PC-3 (cell line): ENCODE measurements at regions not wholly inside any gene's neighbourhood (a gene's known extent, or its start where the extent isn't known, plus 50 kb on each side); places are given as distances from the start of the nearest gene placed in this dataset.

Experiments used
- ATAC-seq: fragments of 200-7000 bp; cut with Tn5 transposase; 2 replicates; pipeline ENCODE4 v1.9.1; 2020; ENCODE audit warnings: mild to moderate bottlenecking, moderate library complexity
- BruUV-seq: library from RNA; stranded (reverse); fragments of 400-500 nt; replicated peaks from 2 replicates; lab custom pipeline; 2021; lab: Mats Ljungman, UMichigan
- CTCF ChIA-PET: fragments of 300-600 bp; sonication (Branson Sonifier 250); formaldehyde crosslinking; loops from one replicate; lab custom pipeline; 2022; ENCODE audit warnings: antibody characterized with exemption; lab: Charles Lee
- POLR2A ChIA-PET: fragments of 300-600 bp; sonication (Branson Sonifier 250); formaldehyde crosslinking; loops from one replicate; lab custom pipeline; 2022; ENCODE audit warnings: antibody characterized with exemption; ENCODE audit not compliant: unreplicated experiment; lab: Charles Lee
- DNase-seq: peaks from one replicate; pipeline ENCODE4 v3.0.0-alpha.2; 2015
- H2AFZ ChIP-seq: fragments of 300-600 bp; sonication (generic); 2 replicates; pipeline ENCODE4 v1.6.0; 2016; ENCODE audit warnings: antibody characterized with exemption, low read length
- H3F3A ChIP-seq: fragments of 300-600 bp; sonication (generic); one replicate; pipeline ENCODE4 v1.6.0; 2017; ENCODE audit warnings: antibody characterized with exemption, low read length, control low read depth, mild to moderate bottlenecking; ENCODE audit not compliant: unreplicated experiment
- H3K27ac ChIP-seq: fragments of 300-600 bp; sonication (generic); 2 replicates; pipeline ENCODE4 v1.5.1; 2016; ENCODE audit warnings: mild to moderate bottlenecking, low read length
- H3K27me3 ChIP-seq: fragments of 300-600 bp; sonication (generic); 2 replicates; pipeline ENCODE4 v1.6.1; 2016; ENCODE audit warnings: low read length, mixed read lengths
- H3K36me3 ChIP-seq: fragments of 300-600 bp; sonication (generic); 2 replicates; pipeline ENCODE4 v1.6.1; 2016; ENCODE audit warnings: low read depth, mixed run types, low read length, mixed read lengths
- H3K4me1 ChIP-seq: fragments of 300-600 bp; sonication (generic); 2 replicates; pipeline ENCODE4 v1.5.1; 2016; ENCODE audit warnings: low read length; ENCODE audit not compliant: insufficient read depth
- H3K4me2 ChIP-seq: fragments of 300-600 bp; sonication (generic); 2 replicates; pipeline ENCODE4 v1.6.0; 2016; ENCODE audit warnings: low read length
- H3K4me3 ChIP-seq: fragments of 300-600 bp; sonication (generic); 2 replicates; pipeline ENCODE4 v1.5.1; 2016; ENCODE audit warnings: mild to moderate bottlenecking, low read length, mixed read lengths
- H3K79me2 ChIP-seq: fragments of 300-600 bp; sonication (generic); 2 replicates; pipeline ENCODE4 v1.6.1; 2017; ENCODE audit warnings: low read length, mixed read lengths
- H3K9ac ChIP-seq: fragments of 300-600 bp; sonication (generic); 2 replicates; pipeline ENCODE4 v1.6.0; 2016; ENCODE audit warnings: mild to moderate bottlenecking, low read length
- H3K9me2 ChIP-seq: fragments of 300-600 bp; sonication (generic); replicated peaks from 2 replicates; pipeline ENCODE4 v1.6.1; 2016; ENCODE audit warnings: mixed run types, low read length, mixed read lengths
- H3K9me3 ChIP-seq: fragments of 300-600 bp; sonication (generic); 2 replicates; pipeline ENCODE4 v1.6.1; 2016; ENCODE audit warnings: low read length, mixed read lengths
- H4K20me1 ChIP-seq: fragments of 300-600 bp; sonication (generic); 2 replicates; pipeline ENCODE4 v1.6.1; 2016; ENCODE audit warnings: low read length, mixed read lengths
- EZH2 ChIP-seq: fragments of 300-600 bp; sonication (generic); IDR thresholded peaks from one replicate; pipeline ENCODE4 v1.6.1; 2017; ENCODE audit warnings: antibody characterized with exemption, mild to moderate bottlenecking, low read length; ENCODE audit not compliant: unreplicated experiment
- EZH2phosphoT487 ChIP-seq: fragments of 300-600 bp; sonication (generic); IDR thresholded peaks from 2 replicates; pipeline ENCODE4 v1.6.1; 2018; ENCODE audit warnings: mild to moderate bottlenecking, antibody characterized with exemption, low read length, borderline replicate concordance
- intact Hi-C: fragments of 100-400 bp; cut with micrococcal nuclease; formaldehyde crosslinking; loops from 2 replicates; pipeline ENCODE4 v1.9.0; 2023
- TF ChIP-seq, protein P1 (sequence below): fragments of 300-600 bp; sonication (generic); conservative IDR thresholded peaks from 2 replicates; pipeline ENCODE4 v1.5.1; 2017; ENCODE audit warnings: antibody characterized with exemption, low read depth, mild to moderate bottlenecking, low read length

- no peak overlapping the region for H2AFZ ChIP-seq
- H3K4me1 ChIP-seq = no peaks in the 10 kb centered on the region
- intact Hi-C loops = no loop called here
- H3K4me3 ChIP-seq = no peak overlapping the region
- no peaks in the 10 kb centered on the region for H4K20me1 ChIP-seq
- ChIA-PET POLR2A (no interaction called here), CTCF (no interaction called here)
- H3K27me3 ChIP-seq = peaks cover 26% of the 10 kb centered on the region
- no peak for DNase-seq
- TF ChIP-seq, protein P1, sequence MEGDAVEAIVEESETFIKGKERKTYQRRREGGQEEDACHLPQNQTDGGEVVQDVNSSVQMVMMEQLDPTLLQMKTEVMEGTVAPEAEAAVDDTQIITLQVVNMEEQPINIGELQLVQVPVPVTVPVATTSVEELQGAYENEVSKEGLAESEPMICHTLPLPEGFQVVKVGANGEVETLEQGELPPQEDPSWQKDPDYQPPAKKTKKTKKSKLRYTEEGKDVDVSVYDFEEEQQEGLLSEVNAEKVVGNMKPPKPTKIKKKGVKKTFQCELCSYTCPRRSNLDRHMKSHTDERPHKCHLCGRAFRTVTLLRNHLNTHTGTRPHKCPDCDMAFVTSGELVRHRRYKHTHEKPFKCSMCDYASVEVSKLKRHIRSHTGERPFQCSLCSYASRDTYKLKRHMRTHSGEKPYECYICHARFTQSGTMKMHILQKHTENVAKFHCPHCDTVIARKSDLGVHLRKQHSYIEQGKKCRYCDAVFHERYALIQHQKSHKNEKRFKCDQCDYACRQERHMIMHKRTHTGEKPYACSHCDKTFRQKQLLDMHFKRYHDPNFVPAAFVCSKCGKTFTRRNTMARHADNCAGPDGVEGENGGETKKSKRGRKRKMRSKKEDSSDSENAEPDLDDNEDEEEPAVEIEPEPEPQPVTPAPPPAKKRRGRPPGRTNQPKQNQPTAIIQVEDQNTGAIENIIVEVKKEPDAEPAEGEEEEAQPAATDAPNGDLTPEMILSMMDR = no peak
- TF ChIP-seq EZH2 (no peak), EZH2phosphoT487 (no peak)
- no peak overlapping the region for H3K9ac ChIP-seq
- no TSS peak for BruUV-seq
- ATAC-seq = no peak
- H3K79me2 ChIP-seq = no peaks in the 10 kb centered on the region
- 0 out of 2 replicates have a peak, but pooled peaks cover 3% of the 10 kb centered on the region for H3K9me2 ChIP-seq
- no peak overlapping the region for H3K4me2 ChIP-seq
- H3K27ac ChIP-seq = no peak overlapping the region
- H3K9me3 ChIP-seq = no peaks in the 10 kb centered on the region
- H3K36me3 ChIP-seq = no peaks in the 10 kb centered on the region
- no peaks in the 10 kb centered on the region for H3F3A ChIP-seq
Observed at GRCh38 chr2:122145856-122146255, 390.4 kb downstream of the TSN start.

DNA sequence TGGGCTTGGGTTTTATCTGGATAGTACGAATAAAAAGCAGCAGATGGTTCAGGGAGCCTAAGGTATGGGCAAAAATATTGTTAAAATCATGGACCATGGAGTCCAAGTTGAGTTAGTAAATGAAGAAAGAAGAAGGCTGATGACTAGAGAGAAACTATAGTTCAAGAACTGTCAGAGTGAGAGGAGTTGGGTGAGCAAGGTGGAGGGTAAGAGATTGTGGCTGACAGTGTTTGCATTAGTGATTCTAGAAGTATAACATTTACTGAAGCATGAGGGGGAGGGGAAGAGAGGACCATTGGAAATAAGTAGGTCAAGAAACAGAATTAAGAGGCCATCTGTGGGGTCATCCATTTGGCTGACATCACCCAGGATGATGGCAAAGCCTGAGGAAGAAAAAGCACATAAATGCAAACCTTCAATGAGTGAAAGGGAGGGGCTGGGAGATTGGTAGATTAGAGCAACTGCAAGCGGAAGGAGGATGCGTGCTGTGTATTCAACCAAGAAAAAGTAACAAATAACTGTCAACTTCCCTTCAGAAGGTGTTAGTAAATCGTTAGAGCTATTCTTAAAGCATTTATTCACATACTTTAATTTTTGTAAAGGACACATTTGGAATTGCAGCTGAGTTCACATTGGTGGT, 392.8 kb downstream of the TSN start:
- Histone ChIP-seq H3K4me1 (no peaks in the 10 kb centered on the region), H3K4me2 (no peak overlapping the region), H3K27ac (no peak overlapping the region), H3K9me3 (no peaks in the 10 kb centered on the region), H3K27me3 (peaks cover 42% of the 10 kb centered on the region), H3K4me3 (no peak overlapping the region), H3K79me2 (no peaks in the 10 kb centered on the region), H3K9me2 (0 out of 2 replicates have a peak, but pooled peaks cover 3% of the 10 kb centered on the region), H3K9ac (no peak overlapping the region), H3K36me3 (no peaks in the 10 kb centered on the region), H4K20me1 (no peaks in the 10 kb centered on the region), H2AFZ (no peak overlapping the region), H3F3A (no peaks in the 10 kb centered on the region)
- POLR2A ChIA-PET = interaction anchor here (0.6 kb wide), 1 partner anchor 328 kb away, joined by 7 read pairs; no protein-coding TSS in a partner anchor
- ATAC-seq (no peak), DNase-seq (no peak)
- CTCF ChIA-PET = no interaction called here
- intact Hi-C loops = no loop called here
- TF ChIP-seq, protein P1 = no peak
- TF ChIP-seq EZH2 = no peak
- TF ChIP-seq EZH2phosphoT487 = no peak
- no TSS peak for BruUV-seq

DNA sequence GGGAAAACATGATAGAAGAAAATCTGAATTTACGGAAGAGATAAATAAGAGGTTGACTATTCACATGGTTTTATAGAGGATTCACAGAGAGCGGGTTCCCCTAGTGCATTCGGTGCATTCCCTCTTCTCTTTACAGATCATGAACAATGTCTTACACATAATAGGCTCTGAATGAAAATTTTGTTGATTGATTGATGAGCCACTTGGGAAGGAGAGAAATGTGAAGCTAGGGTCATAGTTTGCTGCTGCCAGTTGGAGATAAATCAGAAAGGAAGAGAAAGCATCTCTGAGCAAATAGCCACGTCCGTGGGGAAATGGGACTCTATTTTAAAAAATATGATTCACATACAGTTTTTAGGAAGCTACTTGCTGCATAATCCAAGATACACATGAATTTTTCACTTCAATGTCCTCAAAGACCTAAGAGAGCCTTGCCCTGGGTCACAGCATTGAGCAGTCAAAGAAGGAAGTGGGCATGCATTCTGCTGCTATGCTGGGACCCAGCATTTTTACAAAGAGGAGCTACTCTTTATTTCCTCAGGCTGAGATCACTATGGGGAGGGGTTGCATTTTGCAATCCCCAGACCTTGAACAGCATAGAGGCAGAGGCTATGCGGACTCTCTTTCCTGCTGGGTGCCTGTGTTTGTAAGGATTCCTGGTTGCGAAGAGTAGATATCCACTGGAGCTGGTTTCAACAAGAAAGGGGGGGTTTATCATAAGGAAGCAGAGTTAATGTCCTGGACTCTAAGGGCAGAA, 395.3 kb downstream of the TSN start:
- ATAC-seq = no peak
- ChIA-PET CTCF (no interaction called here), POLR2A (no interaction called here)
- Histone ChIP-seq H3K4me3 (no peak overlapping the region), H3F3A (no peaks in the 10 kb centered on the region), H3K36me3 (no peaks in the 10 kb centered on the region), H2AFZ (no peak overlapping the region), H3K9me2 (no peaks in the 10 kb centered on the region), H3K27me3 (peaks cover 55% of the 10 kb centered on the region), H3K9ac (no peak overlapping the region), H3K4me1 (no peaks in the 10 kb centered on the region), H4K20me1 (no peaks in the 10 kb centered on the region), H3K27ac (no peak overlapping the region), H3K79me2 (no peaks in the 10 kb centered on the region), H3K4me2 (no peak overlapping the region), H3K9me3 (no peaks in the 10 kb centered on the region)
- DNase-seq = no peak
- TF ChIP-seq, protein P1 = no peak
- TF ChIP-seq EZH2phosphoT487 = no peak
- no peak for TF ChIP-seq EZH2
- no TSS peak for BruUV-seq
- intact Hi-C loops = no loop called here
